GM19351 (cell line): ENCODE measurements at regions not wholly inside any gene's neighbourhood (a gene's known extent, or its start where the extent isn't known, plus 50 kb on each side); places are given as distances from the start of the nearest gene placed in this dataset.

Experiments
- ATAC-seq: cut with Tn5 transposase; IDR thresholded peaks from one replicate; pipeline ENCODE4 v1.9.1; 2021; ENCODE audit warnings: mild to moderate bottlenecking, moderate library complexity; ENCODE audit not compliant: unreplicated experiment

DNA sequence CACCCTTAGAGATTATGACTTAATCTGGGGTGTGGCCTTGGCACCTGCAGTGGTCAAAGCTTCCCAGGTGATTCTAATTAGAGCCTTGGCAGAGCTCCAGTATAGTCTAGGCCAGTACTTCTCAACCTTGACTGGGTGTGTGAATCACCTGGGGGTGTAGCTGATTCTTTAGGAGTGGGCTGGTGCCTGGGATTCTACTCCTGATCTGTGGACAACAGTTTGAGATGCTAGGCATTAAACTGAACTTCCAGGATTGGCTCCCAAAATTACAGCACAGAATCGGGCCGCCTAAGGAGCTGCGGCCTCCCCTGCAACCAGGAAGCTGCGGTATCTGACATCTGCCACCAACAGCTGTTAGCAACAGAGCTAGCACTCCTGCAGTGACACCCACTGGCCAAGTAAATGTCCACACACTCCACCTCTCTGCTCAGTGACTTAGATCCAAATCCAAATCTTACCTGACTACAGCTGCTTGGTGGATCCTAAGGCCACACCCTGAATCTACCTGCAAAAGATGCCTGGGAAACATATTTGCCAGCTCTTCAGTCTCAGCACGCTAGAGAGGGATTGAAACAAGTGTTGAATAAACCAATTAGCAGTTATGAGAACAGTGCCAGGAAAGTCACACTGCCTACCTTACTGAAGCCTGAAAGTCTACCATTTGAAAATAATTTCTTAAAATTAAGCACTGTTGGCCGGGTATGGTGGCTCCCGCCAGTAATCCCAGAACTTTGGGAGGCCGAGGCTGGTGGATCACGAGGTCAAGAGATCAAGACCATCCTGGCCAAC, 126.7 kb downstream of the UNC5CL start:
- peak; percentile 96 for ATAC-seq

DNA sequence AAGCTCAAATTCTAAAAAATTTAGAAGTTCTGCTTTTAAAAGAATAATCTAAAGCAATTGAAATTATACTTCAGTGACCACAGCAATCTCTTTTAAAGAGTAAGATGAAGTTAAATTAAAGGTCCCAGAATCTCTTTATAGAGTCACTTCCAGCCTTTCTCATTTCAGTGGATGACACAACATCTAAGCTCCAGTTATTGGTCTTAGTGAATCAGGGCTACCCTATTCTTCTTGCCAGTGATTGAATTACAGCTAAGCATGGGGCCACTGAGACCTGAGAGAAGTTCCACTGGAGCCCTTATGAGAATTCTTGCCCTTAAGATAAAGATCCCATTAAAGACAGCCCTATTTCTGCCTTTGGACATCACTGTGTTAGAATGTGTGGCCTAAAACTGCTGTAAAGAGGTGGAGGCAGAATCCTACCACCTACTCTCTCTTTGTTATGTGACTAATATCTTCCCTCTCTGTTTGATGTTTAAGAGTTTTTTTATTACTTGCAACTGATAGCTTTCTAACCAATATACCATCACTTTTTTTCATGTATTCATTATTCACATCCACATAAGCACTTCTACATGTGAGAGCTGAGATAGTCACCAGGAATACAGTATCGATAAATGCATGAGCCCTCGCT, 128.6 kb downstream of the UNC5CL start:
- ATAC-seq, result no peak

DNA sequence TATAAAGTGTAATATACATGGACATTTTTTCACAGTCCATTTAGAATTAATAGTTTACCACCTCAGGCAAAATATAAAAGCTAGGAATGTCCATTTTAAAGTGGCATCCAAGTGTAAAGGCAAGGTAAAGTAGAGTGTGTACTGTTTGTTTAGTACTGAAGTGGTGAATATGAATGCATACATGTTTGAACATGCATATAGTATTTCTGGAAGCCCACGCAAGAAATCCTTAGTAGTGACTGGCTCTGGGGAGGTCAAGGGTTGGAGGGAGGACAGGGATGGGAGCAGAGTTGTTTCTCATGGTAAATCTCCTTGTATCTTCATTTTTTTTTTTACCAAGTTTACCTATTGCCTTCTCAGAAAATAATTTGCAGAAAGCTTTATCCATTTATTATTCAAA, 129.2 kb downstream of the UNC5CL start:
- no peak for ATAC-seq

DNA sequence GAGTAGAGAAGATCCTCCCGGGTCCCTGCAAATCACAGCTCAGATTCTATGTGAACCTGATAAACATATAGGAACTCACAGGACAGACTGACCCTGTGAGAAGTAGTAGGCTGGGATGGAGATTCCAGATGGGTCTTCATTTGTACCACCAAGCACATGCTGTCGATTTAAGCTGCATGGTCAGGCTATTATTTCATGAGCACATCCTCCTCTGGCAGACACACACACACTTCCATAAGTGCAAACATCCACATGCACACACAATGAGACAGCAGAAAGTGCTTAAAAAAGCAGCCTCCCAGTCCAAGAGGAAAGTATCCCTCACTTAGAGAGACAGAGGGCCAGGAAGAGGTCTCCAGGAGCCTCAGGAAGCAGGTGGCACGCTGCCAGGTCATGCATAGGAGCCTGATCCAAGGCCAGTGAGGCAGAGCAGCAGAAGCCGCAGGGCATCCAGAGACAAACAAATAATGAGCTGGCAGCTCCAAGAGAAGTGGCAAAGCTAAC, 131.8 kb downstream of the UNC5CL start:
- ATAC-seq, result no peak

DNA sequence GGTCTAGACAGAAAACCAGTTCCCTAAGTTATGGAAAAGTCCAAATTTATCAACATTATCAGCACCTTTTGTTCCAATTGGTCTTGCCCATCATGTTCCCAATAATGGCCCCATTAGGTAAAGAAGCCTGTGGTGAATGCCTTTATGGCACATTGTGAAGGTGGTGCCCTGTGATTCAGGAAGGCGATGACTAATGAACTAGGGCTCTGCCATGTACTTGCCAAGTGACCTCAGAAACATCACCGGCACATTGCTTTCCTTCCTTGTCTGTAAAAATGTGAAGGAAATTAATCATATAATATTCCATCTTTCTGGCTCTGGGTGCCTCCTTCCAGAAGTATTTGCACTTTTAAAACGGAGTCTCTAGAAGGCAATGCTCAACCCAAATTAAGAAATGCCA, 132.3 kb downstream of the UNC5CL start:
- no peak for ATAC-seq

DNA sequence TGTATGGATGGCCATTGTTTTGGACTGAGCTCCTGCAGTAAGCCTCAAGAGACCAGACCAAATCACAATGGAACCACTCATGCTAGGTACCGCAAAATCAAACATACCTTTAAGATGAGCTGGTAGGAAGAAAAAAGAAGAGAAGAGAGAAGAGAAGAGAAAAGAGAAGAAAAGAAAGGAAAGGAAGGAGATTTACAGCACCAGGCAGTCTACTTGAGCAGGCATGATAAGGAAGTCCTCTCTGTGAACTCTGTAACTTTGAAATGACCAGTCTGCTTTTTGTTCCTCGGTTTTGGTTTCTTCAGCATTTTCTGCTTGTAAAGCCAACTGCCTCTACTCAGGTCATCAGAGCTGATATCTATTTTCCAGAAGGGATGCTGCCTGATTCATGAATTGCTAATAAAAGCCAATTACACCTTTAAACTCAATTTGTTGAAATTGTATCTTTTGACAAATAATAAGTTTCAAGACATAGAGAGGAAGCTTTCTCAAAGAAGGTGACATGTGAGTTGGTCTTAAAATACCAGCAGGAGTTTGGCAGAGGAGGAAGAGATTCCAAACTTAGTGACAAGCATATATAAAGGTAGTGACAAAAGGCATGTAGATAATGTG, 134.3 kb downstream of the UNC5CL start:
- ATAC-seq, result no peak

DNA sequence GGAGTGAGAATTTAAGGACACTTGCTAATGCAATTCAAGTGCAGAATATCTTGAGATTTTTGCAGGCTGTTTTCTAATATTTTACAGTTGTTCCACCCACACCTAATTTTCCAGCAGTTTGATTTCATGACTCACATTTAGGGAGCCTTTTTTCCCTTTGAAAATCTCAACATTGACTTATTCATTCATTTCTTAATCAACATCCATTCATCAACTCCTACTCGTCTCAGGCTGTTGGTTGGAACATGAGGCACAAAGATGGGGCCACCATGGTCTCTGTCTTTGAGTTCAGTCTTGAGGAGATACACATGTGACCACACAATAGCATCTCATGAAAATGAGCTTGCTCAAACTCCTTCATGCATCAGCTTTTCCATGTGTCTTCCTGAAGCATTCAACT, 135.6 kb downstream of the UNC5CL start:
- ATAC-seq, result no peak

DNA sequence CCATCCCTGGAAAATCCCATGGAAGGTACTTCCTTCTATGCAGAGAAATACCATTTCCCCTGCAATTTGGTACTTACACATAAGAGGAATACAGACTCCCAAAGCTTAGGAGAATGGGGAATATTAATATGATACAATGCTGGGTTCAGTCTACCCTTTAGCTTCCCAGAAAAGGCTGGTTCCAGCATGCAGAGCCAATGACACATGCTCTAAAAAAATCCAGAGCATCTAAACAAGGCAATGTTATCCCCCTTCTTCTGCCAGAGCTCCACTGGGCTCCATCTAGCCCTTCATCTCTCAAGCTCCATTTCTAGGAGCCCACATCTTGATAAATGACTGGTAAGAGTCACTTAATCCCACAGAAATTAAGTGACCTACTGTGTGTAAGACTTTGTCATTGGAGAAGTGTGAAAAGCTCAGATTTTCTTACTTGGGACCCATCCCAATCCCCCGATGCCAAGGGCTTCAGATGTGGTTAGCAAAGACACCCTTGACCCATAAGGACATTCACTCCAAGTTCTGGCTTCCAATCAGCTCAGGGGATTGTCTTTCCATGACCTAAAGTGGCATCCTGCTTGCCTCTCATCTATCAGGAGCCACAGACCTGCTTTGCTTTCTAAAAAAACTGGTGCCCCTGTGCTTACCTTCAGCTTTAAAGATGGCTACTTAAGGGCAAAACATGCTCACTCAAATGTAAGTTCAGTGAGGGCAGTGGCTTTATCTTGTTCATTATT, 137.5 kb downstream of the UNC5CL start:
- ATAC-seq, result no peak

DNA sequence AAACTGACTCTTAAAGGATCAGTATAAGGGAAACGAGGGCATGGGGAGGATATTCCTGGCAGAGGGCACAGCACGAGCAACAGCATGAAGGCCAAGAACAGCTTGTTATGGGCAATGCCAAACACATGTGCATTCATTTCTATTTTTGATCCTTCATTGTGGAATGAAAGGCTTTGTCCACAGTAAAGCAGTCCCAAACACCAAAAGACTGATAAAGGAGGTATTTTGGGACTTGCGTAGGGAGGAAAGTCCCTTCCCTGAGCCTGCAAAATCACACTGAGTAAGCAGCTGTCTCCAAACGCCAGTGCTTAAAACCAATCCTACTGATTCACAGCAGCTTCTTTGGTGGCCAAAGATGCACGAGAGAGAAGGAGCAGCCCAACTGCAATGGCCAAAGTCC, 138.2 kb downstream of the UNC5CL start:
- no peak for ATAC-seq

DNA sequence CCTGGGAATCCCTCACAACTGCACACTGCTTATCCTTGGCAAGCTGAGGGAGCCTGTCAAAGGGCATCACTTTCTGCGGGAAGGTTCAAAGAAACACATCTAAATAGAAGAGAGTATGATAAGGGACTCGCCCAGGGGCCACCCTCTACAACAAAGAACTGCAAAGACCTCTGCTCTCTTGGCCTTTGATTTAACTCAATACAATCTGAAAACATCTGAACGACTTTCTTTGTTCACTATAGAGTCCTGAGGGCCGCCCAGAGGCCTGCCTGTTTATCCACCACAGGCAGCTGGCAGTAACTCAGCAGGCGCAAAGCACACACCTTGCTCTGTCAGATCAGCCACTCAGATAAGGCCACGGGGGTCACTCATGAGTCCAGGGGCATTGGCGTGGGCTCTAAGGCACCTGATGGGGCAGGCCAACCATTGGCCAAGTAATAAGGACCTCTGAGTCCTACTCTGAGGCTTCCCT, 139.3 kb downstream of the UNC5CL start:
- ATAC-seq, result no peak

DNA sequence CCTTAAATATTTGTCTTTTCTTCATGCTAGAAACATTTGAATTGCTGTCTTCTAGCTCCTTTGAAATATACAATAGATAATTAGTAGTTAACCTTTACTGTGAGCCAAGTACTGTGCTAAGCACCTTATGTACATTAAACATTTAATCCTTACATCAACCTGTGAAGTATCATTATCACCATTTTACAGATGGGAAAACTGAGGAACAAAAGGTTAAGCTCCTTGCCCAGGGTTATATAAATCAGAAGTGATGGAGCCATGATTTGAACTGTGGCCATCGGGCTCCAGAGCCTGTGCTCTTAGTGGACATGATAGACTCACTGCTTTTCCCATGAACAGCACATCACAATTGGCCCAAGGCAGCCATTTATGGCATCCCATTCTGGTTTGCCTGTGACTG, 140.9 kb downstream of the UNC5CL start:
- no peak for ATAC-seq

DNA sequence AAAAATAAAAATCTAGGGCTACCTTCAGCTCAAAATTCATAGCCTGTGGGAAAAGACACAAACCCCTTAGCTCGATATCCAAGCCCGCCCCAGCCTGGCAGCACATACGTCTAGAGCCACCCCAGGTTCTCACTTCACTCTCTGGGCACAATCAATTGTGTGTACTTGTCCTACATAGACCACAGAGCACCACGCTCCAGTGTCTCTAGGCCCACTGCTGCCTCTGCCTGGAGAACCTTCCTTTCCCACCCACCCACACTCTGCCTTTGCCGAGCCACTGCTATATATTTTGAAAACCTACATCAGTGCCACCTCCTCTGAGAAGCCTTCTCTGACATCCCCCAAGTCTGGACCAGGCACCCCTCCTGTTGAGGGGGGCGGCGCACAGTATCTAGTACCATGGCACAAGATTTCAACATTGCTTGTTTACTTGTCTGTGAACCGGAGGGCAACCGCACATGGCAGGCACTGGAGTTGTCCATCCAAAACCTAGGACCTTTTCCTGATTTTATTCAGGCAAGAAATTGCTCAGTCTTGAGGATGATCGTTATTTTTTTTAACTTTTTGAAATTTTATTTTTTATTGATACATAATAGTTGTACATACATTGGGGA, 141.5 kb downstream of the UNC5CL start:
- no peak for ATAC-seq

DNA sequence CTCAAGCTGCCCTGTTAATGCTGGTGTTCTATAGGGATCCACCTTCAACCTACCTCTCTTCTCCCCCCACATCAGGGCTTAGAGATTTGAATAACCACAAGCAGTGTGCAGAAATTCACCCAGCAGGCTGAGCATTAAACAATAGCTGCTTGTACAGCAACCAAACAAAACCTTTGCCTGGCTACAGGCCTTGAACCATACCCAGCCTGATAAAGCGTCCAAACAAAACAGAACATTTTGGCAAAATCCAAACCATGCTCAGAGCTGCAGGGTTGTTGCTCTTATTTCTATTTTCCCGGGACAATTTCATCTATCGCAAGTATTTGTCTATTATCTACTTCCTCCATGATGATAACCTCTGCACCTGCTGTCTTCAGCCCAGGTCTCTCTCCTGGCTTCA, 142.3 kb downstream of the UNC5CL start:
- ATAC-seq, result no peak

DNA sequence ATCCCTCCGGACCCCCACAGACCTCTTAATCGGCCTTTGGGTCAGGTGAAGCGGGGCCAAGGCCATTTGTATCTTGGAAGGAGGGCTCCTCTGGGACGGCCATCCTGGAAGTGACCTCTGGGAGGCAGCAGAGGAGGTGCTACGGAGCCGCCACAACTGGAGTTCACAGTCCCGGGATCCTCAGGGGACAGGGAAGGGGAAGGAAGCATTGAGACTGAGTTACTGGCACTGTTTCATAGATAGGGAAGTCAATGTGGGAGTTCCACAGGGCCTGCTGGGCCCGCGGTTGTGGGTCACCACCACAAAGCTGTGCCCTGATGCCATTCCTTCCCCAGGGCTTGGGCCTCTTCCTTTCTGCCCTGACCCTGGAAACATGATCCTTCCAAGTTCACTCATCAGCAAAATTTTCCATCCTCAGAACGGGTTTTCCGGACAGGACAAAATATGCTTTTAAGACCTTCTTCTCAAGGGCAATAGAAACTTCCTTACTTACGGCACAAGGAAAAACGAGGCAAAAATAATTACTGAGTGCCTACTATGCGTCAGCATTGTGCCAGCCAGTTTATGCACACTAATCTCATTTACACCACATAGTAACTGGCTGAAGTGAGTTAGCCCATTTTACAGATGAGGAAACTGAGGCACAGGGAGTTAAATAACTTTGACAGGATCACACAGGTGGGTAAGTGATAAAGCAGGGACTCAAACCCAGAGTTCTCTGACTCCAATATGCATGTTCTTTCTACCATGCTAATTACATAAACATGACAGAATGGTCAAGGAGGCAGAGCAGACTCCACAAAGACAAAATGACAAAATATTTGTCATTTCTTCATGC, 143.8 kb downstream of the UNC5CL start:
- ATAC-seq, result no peak

DNA sequence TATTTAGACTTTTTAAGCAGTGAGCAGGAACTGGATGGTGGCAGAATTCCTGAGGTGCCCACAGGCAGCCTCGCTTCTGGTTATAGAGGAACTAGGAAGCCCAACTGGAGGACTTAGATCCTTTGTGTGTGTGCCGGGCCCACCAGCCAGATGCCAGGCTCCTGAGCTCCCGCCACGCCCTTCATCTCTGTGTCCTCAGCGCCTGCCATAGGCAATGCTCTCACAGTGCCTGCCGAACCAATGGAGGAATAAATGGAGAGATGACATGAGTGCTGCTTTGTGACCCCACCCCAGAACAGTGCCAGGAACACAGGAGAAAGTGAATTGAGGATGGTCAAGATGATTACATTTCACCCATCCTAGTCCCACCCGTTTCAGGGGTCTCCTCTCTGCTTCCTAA, 146.0 kb downstream of the UNC5CL start:
- ATAC-seq, result no peak

DNA sequence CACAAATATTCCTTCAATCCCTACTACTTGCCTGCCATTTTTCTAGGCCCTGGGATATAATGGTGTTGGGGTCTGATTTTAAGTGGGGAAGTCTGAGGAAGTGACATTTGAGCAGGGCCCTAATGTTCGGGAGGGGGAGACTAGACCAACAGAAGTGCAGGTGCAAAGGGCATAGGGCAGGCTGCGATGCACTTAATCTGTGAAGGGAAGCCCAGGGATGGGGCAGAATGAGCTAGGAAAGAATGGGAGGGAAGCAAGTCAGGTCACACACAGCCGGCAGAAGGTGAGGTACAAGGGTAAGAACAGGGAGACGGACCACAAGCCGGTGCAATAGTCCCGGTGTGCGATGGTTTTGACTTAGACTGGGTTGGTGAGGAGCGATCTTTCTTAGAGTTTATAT, 146.8 kb downstream of the UNC5CL start:
- no peak for ATAC-seq

DNA sequence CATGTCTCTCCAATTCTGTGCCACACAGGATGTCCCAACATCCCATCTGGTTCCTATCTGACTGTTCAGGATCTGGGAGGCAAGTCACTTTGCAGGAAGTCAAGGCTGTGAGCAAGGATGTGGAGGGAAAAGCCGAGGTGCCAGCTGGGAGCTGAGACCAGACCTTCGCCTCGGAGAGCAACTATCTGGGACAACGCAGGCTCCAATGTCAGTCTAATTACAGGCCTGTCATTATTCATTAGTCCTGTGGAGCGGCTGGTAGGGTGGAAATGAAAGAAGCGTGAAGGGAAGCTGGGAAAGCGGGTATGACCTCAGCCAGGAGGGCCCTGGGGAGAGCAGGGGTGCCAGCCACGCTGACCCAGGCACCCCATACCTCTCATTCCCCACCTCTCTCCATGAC, 147.3 kb downstream of the UNC5CL start:
- no peak for ATAC-seq

DNA sequence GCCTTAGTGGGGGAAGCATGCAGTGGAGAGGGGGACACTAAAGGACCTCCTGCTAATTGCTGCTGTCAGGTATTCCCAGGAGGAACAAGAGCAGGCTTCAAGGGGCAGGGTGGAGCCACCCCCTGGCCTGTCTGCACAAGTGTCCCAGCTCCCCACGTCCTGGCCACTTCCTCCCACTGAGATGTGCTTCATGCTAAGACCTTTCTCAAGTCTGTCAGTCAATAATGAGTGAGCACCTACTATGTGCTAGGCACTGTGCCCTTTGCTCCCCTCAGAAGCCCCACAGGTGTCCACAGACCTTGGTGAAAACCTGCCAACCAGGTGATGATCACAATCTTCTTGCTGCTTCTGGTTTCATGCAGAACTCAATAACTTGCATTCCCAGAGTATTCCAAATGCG, 147.9 kb downstream of the UNC5CL start:
- ATAC-seq, result no peak

DNA sequence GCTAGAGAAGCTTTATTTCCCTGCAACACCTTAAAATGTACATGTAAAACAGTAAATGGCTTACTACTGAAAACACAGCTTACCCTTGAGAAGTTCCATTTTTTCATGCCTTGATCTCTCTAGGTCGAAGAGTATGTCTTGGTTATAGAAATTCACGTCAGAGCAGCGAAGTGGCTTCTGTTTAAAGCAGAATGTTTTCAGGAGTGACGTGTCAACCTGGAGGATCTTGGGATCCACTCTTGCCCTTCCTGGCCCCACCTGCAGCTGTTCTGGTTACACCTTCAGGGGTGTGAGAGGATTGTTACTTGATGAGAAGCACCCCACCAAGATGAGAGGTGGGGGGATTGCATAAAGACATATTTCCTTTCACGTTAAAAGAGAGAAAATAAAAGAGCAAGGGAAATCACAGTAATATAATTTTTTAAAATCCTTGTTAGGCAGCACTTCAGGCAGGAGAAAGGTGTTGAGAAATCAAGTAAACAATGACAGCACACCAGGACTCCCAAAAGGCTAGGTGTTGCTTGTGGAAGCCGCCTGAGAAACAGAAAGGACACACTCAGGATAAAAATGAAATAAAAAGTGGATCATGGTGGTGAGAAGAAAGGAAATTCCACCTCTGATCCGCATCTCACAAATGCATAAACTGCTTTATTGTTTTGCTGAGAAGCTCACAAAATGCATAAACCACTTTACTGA, 149.7 kb downstream of the UNC5CL start:
- no peak for ATAC-seq
